Gastroesophageal sphincter (tissue), 4 donors: ENCODE measurements at regions not wholly inside any gene's neighbourhood (a gene's known extent, or its start where the extent isn't known, plus 50 kb on each side); places are given as distances from the start of the nearest gene placed in this dataset.

Source experiments
- ATAC-seq: fragments of 150-250 bp; one replicate; pipeline ENCODE4 v1.9.1; 2016; ENCODE audit warnings: mild to moderate bottlenecking, moderate library complexity
- H3K27ac ChIP-seq, 4 donors: fragments of 200-600 bp; sonication (generic) in 3 of 4; 1 replicate in 3 of 4; 2 replicates in 1 of 4; pipeline ENCODE4 v1.5.1; 2016 to 2019
- H3K27me3 ChIP-seq: fragments of 200-600 bp; sonication (generic); one replicate; pipeline ENCODE4 v1.5.1; 2019
- H3K36me3 ChIP-seq, 2 donors: fragments of 200-600 bp; sonication (generic); one replicate each; pipeline ENCODE4 v1.5.1; 2019; ENCODE audit warnings: control low read depth in 1 of 2
- H3K4me1 ChIP-seq, 3 donors: fragments of 200-600 bp; sonication (generic); 1 replicate in 2 of 3; 2 replicates in 1 of 3; pipeline ENCODE4 v1.5.1; 2016 to 2019; ENCODE audit warnings: control low read depth in 2 of 3
- H3K4me3 ChIP-seq, 2 donors: fragments of 200-600 bp; sonication (generic); one replicate each; pipeline ENCODE4 v1.5.1; 2019; ENCODE audit warnings: mild to moderate bottlenecking in 1 of 2, moderate library complexity in 1 of 2
- H3K9me3 ChIP-seq, 3 donors: fragments of 200-600 bp; sonication (generic); one replicate each; pipeline ENCODE4 v1.5.1; 2017 to 2019; ENCODE audit warnings: control low read depth in 2 of 3
- CTCF ChIP-seq, 4 experiments: fragments of 200-600 bp in 2 of 4; fragments of 450-650 bp in 2 of 4; sonication (generic) in 1 of 4; IDR thresholded peaks; one replicate each; pipeline ENCODE4 v1.5.1; 2017 to 2019; ENCODE audit warnings: antibody characterized with exemption in 4 of 4, mild to moderate bottlenecking in 2 of 4, moderate library complexity in 2 of 4
- EP300 ChIP-seq: sonication (generic); formaldehyde crosslinking; IDR thresholded peaks from one replicate; pipeline ENCODE4 v1.6.1; 2017; ENCODE audit warnings: antibody characterized with exemption, mild to moderate bottlenecking
- POLR2A ChIP-seq, 2 donors: fragments of 450-650 bp; IDR thresholded peaks; one replicate each; pipeline ENCODE4 v1.6.1; 2017; ENCODE audit warnings: antibody characterized with exemption in 2 of 2, mild to moderate bottlenecking in 2 of 2, moderate library complexity in 1 of 2
- POLR2AphosphoS5 ChIP-seq: sonication (generic); formaldehyde crosslinking; IDR thresholded peaks from one replicate; pipeline ENCODE4 v1.6.1; 2017; ENCODE audit warnings: antibody characterized with exemption
- WGBS, 2 donors: methylation state at CpG; one replicate each; pipeline ENCODE4 v1.1.5; 2018; ENCODE audit warnings: low coverage in 1 of 2; 5-methylcytosine and 5-hydroxymethylcytosine counted together
- small RNA-seq, 4 donors: library from RNA; depleted of rRNA; stranded (forward); fragments of <200 nt; gene quantifications; one replicate each; pipeline ENCODE3, GENCODE V24; 2016

GRCh38 chr7:36096460-36097095 lies 56.5 kb upstream of the EEPD1 start:
- Histone ChIP-seq H3K4me1 (no peaks in the 10 kb centered on the region), H3K27me3 (no peaks in the 10 kb centered on the region), H3K36me3 (no peaks in the 10 kb centered on the region), H3K27ac (no peak overlapping the region), H3K4me3 (no peak overlapping the region), H3K9me3 (no peaks in the 10 kb centered on the region)
- 72 to 87% methylated on average over 4 to 6 of the region's 6 CpGs for WGBS, 2 donors
- ATAC-seq, result no peak
- TF ChIP-seq POLR2A (IDR thresholded peaks at IDR 0.05) (no peak), EP300 (no peak), CTCF (IDR thresholded peaks at IDR 0.05) (no peak), POLR2AphosphoS5 (no peak)

GRCh38 chr7:36098096-36098495 lies 55.0 kb upstream of the EEPD1 start:
- no peaks in the 10 kb centered on the region for H3K9me3 ChIP-seq
- no peaks in the 10 kb centered on the region for H3K36me3 ChIP-seq
- H3K4me3 ChIP-seq, result no peak overlapping the region
- H3K27ac ChIP-seq, result no peak overlapping the region
- ATAC-seq, result no peak
- no peaks in the 10 kb centered on the region for H3K27me3 ChIP-seq
- no peaks in the 10 kb centered on the region for H3K4me1 ChIP-seq
- TF ChIP-seq EP300 (no peak), CTCF (IDR thresholded peaks at IDR 0.05) (no peak), POLR2AphosphoS5 (no peak), POLR2A (IDR thresholded peaks at IDR 0.05) (no peak)

- Histone ChIP-seq H3K27ac (no peak overlapping the region), H3K4me1 (no peaks in the 10 kb centered on the region), H3K36me3 (no peaks in the 10 kb centered on the region), H3K27me3 (no peaks in the 10 kb centered on the region), H3K9me3 (no peaks in the 10 kb centered on the region), H3K4me3 (no peak overlapping the region)
- ATAC-seq, result no peak
- TF ChIP-seq POLR2AphosphoS5 (no peak), EP300 (no peak), CTCF (IDR thresholded peaks at IDR 0.05) (no peak), POLR2A (IDR thresholded peaks at IDR 0.05) (no peak)
- 29 to 52% methylated on average over 2 of the region's 2 CpGs for WGBS, 2 donors
Observed at GRCh38 chr7:36100226-36100625, 52.8 kb upstream of the EEPD1 start.

GRCh38 chr7:36100634-36101033 lies 52.4 kb upstream of the EEPD1 start:
- H3K9me3 ChIP-seq, result no peaks in the 10 kb centered on the region
- no peaks in the 10 kb centered on the region for H3K36me3 ChIP-seq
- H3K27me3 ChIP-seq, result no peaks in the 10 kb centered on the region
- no peak overlapping the region for H3K27ac ChIP-seq
- WGBS, 2 donors, result 67 to 81% methylated on average over 1 of the region's 1 CpG
- TF ChIP-seq POLR2AphosphoS5 (no peak), EP300 (no peak)
- no peaks in the 10 kb centered on the region for H3K4me1 ChIP-seq
- ATAC-seq, result no peak
- no peak overlapping the region for H3K4me3 ChIP-seq

Small RNA genes in the stretch of these regions (small RNA-seq; reads per million reads assigned to genes)
- 0 reads per million in 4 donors for gene RNU6-1085P
